NCI-H2029 (cell line): ENCODE measurements at regions not wholly inside any gene's neighbourhood (a gene's known extent, or its start where the extent isn't known, plus 50 kb on each side); places are given as distances from the start of the nearest gene placed in this dataset.

Experiments used
- DNase-seq: peaks from one replicate; lab custom pipeline; 2025; lab: John Stamatoyannopoulos, UW

DNA sequence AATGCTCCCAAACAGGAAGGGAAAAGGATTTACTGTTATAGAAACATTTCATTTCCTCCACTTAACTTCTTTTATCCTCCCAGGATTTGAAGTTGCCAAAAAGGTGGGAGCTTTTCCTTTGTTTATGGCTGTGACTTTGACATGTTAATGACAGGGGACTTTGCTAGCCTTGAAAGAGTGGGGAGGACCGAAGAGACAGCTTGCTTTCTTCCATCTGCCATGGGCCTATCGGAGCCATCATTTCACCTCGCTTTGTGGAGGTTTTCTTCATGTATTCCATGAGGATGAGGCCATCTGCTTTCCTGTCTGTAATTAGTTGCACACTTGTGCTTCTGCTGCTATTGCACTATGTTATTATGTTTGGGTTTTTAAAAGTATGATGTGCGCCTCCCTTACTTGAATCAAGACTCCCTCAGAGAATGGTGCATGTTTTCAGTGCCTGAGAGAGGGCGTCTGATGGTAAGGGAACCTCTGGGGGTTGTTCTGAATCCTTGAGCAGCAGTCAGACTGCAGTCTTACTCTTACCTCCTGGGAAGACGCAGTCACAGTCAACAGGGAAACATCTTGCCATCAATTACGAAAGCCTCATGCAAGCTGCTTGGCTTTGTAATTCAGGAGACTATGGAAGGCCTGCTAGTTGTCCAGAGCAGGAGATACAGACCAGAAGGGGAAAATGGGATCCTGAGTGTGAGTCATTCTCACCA lies 173.3 kb upstream of the MGAT5 start:
- DNase-seq: no peak

DNA sequence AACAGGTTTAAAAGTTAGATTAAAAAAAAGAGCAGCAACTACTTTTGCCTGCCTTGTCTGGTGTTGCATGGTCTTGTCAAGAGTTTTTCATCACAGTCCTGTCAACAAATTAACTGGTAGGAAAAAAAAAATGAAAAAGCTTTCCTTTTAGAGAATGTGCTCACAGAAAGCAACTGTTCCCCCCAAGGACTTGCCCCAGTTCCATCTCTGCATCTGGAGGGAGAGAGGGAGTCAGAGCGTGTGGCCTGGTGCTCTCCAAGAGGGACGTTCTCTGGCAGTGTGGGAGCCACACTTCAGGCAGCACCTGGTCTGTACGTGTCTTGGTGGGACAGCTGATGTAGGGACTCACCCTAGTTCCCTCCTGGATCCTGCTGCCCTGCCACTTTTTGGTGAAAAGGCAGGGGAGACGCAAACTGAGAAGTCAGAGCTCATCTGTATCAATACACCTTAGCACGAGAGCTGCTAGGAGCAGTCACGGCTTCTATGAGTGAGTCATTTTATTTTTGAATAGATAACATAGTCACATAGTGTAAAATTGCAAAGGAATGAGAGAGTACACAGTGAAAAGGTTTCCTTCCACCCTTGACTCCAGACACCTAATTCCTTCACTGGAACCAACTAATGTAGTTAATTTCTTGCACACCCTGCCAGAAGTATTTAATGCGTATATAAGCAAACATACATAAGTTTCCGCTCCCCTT lies 172.5 kb upstream of the MGAT5 start:
- no peak for DNase-seq

DNA sequence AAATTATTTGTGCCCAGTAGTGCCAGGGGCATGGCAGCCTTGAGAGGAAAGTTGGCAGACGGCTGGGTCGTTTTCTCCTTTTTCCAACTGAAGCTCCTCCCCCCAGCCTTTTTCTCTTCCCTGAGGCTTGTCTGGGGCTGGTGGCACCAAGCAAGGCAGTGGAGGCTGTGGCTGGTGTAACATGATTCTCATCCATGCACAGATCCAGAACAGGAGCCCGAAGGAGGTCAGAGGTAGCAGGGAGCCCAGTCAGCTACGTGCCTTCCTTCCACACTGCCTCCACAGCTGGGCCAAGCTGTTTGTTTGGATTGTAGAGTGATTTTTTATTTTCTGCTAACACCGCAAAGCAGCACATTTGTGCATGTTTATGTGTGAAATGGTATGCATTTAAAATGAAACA lies 170.3 kb upstream of the MGAT5 start:
- DNase-seq: no peak

DNA sequence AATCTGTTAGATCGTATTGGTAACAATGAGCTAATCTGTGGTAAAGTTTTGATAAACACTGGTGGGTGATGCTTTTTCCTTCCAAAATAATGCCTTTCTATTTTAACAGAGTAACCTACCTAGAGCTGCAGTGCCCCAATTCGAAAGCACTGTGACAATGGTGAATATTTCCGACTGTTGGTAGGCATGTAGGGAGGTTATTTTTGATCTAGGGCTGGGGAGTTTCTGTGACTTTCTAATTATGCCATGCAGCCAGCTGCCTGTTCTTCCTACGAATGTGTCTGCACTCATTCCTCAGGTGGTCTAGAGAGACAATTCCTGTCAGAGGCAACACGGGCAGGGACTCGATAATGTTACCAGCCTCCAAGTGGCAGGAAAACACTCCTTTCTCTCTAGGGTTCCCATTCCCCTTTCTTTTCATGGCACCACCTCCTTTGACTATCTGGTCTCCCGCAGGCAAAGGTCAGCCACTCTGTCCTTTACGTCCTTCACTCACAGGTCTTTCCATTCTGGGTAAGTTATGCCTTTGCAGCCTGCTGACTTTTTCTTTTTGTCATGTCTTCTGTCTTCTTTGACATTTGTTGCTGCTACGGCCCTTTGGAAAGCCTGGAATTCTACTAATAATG lies 167.2 kb upstream of the MGAT5 start:
- no peak for DNase-seq

DNA sequence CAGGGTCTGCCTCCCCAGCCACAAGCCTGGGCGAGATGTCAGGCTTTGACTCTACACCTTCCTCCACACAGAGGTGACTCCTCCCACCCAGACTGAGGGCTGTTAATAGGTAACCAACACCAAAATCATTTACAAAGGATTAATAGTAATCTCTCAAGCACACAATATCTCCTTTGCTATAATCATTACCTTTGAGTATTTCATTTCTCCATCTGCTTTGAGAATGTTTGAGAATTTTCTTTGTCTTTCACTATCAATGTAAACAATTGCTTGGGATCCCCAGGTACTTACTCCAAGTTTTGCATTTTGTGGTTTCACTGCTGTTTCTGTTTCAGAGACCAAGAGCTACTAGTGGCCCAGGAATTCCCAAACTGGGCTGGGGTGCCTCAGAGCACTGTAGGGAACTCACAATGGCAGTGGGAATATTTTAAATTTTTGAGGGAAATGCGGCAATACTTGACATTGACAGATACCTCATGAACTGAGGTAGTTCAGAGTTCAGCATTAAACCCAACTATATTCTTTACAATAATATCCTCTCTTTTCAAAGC lies 166.4 kb upstream of the MGAT5 start:
- no peak for DNase-seq

DNA sequence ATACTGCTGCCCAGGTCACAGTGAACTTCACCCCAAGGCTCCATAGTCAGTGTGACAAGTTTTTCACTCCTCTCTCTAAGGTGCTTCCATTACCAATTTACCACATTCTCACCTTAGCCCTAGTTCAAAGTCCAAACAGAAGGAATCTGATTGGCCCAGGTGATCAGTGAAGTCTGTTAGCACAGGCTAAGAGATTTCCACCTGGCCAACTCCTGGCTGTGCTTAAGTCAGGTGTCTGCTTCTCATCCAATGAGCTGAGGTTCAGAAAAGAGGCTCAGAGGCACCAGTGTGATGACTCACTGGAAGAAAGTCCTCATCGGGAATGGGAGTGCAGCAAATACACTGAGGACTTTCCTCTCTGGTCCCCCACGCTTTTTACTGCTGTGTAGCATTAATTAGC lies 164.4 kb upstream of the MGAT5 start:
- DNase-seq: no peak

DNA sequence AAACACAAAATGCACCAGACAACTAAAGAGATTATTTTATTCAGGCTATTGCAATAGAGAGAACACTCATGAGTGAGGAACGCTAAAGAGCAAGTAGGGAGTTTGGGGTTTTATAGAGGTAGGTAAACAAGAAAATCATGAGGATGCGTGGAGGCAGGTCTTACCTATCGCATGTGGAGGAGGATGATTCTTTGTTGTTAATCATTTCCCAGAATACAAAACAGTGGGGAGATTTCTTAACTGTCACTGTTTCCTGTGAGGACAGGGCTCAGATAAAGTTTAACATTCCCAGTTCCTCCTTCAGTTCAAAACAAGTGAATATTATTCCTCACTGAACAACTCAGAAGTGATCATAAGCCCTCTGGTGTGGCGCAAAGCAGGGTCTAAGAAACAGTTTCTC lies 156.1 kb upstream of the MGAT5 start:
- no peak for DNase-seq

DNA sequence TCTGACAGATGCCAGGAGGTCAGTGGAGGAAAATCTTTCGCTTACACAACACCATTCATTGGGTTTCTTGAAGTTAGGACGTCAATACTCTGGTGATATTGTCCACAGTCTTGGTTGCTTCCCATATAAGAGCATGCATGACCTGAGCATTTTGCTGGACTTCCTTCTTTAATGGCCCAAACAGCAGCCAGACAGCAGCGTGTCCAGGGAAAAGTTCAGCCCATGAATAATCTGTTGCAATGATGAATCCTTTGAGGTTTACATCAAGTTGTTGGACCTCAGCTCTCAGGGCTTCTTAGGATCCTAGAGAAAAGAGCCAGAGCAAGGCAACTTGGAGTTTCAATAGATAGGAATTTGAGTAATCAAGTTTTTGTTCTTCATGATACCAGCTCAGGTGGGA lies 155.6 kb upstream of the MGAT5 start:
- DNase-seq: no peak

DNA sequence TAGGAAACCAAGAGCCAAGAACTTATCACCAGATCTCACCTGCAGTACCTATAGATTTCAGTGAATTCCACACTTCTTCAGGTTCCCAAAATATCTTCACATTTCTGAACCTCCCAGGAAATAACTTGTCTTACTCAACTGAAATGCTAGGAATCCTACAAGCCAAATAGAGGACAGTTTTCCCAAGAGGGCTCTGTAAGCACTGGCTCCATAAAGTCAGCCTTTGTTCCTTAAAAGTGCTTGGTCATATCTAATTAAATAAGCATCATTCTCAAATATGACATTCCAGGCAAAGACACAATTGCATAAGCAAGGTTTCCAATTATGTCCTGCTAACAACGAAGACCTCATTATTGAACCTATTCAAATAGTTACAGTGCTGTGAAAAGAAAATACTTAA lies 154.6 kb upstream of the MGAT5 start:
- no peak for DNase-seq

DNA sequence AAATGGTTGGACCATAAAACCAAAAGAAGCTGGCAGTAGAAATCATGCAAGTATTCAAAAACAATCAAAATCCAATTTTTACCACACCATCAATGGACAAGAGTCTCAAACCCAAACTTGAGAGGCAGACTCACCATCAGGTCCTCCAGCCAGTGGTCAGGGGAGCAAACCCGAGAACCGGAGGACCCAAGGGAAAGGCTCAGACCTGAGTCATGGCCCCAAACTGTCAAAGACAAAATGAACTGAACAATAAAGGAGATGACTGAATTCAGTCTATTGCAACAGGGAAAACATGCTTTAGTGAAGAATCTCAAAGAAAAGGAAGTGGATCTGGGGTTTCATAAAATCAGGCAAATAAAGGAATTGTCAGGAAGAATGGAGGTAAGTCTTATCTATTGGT lies 150.7 kb upstream of the MGAT5 start:
- DNase-seq: no peak

DNA sequence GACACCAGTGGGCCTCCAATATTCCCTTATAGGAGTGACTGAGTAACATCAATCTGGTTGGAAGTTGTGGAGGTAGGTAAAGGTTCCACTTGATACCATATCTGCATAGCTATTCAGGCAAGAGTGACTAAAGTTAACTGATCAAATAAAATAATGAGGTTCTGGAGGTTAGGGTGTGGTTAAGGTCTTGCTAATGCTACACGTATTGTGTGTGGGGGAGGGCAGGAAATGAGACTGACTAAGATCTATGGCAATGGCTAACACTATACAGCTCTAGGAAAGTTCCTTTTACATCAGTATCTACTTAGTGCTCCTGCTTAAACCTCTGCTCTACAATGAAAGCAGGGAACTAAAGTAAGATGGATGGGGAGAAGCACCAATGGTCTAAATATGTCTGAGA lies 149.1 kb upstream of the MGAT5 start:
- DNase-seq: no peak

DNA sequence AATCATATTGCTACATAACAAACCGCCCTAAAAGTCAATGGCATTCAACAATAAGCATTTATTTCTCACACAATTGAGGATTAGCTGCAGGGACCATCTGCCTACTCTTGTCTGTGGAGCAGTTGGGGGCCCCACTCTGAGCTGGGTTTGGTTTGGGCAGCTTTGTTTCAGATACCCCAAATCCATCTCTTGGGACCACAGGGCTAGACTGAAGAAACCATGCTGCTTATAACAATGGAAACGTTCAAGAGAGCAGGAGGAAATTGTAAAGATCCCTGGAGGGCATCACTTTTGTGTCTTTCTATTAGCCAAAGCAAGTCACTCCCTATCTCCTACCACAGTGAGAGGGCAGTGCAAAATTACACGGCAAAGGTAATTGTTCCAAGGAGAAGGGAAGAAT lies 146.5 kb upstream of the MGAT5 start:
- DNase-seq: no peak

DNA sequence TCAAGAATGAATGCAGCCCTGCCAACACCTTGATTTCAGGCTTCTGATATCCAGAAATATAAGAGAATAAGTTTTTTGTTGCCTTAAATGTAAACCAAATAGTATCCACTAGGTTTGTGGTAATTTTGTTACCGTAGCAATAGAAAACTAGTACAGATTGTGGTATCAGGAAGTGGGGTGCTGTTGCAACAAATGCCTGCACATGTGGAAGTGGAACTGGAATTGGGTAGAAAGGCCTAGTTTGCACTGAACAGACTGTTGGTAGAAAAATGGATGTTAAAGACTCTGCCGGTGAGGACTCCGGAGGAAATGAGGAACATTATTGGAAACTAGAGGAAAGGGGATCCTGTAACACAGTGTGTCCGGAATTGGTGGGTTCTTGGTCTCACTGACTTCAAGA lies 145.8 kb upstream of the MGAT5 start:
- DNase-seq: no peak

DNA sequence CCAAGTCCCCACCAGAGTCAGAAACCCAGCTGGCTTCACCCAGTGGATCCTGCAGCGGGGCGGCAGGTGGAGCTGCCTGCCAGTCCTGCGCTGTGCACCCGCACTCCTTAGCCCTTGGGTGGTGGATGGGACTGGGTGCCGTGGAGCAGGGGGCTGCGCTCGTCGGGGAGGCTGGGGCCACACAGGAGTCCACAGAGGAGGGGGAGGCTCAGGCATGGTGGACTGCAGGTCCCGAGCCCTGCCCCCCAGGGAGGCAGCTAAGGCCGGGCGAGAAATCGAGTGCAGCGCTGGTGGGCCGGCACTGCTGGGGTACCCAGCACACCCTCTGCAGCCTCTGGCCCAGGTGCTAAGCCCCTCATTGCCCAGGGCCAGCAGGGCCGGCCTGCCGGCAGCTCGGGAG lies 144.6 kb upstream of the MGAT5 start:
- DNase-seq: no peak

DNA sequence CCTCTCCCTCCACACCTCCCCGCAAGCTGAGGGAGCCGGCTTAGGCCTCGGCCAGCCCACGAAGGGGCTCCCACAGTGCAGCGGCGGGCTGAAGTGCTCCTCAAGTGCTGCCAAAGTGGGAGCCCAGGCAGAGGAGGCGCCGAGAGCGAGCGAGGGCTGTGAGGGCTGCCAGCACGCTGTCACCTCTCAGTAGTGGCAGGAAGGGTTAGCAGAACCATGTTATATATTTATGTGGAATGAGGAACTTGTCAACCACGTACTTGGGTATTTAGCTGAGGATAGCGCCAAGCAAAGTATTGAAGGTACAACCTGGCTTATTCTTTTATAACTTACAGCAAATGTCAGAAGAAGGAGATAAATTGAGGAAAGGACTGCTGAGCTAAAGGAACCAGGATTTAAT lies 144.1 kb upstream of the MGAT5 start:
- DNase-seq: no peak

DNA sequence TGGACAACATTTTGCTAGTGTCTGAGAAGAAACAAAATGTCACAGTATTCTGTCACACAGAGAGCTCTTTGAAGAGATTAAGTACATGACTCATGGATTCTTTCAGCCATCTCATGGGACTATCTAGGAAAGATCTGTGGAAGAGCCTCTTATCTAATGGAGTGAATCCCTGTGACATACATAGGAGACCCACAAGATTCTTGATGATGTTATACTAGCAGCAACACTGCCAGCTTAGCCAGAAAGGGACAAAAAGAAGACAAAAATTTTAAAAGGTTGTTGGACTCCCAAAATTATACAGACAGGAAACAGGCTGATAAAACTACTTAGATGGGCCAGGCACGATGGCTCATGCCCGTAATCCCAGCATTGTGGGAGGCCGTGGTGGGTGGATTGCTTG lies 143.3 kb upstream of the MGAT5 start:
- no peak for DNase-seq

DNA sequence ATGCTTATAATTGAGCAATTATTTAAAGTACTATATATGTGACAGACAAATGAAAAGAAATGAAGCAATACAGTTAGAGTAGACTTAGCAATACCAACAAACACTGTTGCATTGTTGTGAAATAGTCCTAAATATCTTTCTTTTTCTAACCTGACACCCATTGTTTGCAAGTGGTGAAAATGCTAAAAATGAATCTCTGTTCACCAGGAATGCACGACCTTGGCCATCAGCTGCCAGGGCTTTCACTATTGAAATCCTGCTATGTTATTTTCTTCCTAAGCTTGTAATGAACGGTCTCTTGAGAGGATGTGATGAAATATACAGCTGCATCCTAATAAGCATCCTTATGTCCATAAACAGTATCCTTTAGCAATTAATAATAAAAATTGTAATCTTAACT lies 136.2 kb upstream of the MGAT5 start:
- no peak for DNase-seq

DNA sequence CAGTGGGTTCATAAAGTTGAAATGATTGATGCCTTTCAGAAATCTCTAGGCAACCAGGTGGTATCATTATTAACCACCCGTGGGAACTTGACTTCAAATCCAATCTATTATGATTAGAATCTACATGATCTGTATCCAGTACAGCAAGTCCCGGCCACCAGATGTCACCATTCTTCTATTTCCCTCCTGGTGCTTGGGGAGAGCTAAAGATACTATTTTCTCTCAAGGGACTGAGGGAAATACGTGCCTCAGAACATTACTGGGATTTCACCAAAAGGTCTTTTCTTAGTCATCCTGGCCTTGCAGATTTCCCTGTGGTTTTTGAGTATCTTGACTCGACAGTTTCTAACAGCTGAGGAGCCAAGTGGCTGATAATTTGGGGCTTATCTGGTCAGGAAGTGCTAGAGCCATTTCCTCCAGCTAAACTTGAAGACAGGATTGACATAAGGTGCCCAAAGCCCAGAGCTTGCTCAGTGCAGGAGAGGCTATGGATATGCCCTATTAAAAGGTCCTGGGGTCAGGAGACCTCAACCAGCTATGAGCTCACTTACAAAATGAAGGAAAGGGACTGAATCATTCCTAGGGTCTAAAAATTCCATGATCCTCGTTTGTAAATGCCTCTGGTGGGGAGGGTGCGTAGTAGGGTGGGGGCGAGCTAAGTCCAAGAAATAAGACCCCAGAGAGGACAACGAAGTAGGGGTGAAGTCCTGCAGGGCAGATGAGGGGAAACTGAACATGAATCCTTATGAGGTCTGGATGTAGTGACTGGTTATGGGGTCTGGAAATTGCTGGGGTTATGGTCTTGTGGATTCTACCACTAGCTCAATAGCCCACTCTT lies 135.4 kb upstream of the MGAT5 start:
- peak; percentile 86 for DNase-seq

DNA sequence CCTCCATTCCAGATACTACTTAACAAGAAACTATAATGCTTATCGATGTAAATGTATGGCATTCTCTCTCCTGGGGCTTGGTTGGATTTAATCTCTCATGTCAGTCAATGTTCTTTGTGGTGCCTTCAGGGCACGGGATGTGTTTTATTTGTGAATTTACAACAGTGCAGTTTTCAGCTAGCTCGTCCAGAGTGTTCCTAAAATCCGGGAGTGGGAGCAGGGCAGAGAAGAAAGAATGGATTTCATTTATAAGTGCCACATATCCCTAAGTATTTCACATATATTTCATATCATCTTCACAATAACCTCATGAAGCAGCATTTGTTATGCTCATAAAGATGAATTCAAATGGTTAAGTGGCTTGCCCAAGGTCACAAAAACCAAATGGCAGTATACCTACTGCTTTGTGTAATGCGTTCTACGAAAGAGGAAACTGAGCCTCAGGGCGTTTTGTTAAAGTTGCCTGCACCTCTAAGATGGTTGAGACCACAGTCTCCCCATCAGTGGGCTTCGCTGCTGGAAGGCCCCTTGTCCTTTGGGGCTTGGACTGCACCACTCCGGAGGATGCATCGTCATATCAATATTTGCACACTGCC lies 134.7 kb upstream of the MGAT5 start:
- DNase-seq: no peak

DNA sequence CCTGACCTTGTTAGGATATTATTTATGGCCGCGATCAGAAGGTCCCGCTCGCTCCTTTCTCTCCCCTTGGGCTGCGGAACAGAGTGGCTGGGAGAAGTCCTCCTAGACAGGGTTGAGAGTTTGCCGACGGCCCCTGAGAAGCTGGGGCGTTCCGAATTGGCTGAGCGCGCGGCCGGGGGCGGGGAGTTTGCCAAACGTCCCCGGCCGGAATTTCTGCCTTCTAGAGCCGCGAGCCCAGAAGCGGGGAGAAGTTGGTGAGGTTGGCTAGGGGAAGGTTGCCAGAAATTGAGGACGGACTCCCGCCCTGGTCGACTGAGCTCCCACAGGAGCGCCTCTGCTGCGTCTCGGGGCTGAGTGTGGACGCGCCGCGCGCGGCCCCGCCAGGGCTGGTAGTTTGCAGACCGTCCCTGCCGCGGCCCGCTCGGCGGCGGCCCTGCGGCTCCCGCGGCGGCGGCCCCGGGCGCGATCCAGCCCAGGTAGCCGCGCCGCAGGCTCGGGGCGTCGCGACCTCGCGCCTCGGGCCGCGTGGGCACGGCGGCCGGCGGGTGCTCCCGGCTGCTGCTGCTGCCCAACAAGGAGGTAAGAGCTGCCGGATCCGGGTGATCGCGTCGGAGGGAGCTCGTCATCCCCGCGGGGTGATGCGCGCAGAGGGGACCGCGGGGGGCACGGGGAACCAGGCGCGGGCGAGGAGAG lies 134.0 kb upstream of the MGAT5 start:
- DNase-seq: peak; percentile 58

DNA sequence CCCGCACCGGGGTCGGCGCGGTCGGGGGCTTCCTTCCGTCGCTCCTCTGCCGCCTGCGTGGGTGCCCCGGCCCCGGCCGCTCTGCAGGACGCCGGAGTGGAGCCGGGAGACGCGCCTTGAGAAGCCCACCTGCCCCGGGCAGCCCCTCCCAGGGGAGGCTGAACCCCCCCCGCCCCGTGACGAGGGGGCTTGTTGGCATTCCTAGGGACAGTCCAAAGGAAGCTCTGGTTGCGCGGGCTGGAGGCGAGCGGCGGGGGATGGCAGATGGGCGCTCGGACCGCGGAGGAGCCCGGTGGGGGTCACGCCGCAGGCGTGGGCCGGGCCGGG lies 133.5 kb upstream of the MGAT5 start:
- DNase-seq: no peak
